SU-DHL-6 (cell line): ENCODE measurements at regions not wholly inside any gene's neighbourhood (a gene's known extent, or its start where the extent isn't known, plus 50 kb on each side); places are given as distances from the start of the nearest gene placed in this dataset.
"Not testable (repeated sequence)": the region's sequence is repeated elsewhere in the genome, so short reads cannot be mapped to it uniquely, and the experiment has no call there.

ENCODE experiments used
- H2AFZ ChIP-seq: fragments of 200-600 bp; sonication (generic); 2 replicates; pipeline ENCODE4 v1.6.1; 2014; ENCODE audit warnings: low read depth, mild to moderate bottlenecking, moderate library complexity, mixed read lengths, antibody characterized with exemption, low read length; ENCODE audit not compliant: severe bottlenecking
- H3F3A ChIP-seq: fragments of 200-600 bp; shearing (Covaris generic); 2 replicates; pipeline ENCODE4 v1.6.0; 2016; ENCODE audit warnings: antibody characterized with exemption, mild to moderate bottlenecking; ENCODE audit not compliant: insufficient read depth
- H3K27ac ChIP-seq: fragments of 200-600 bp; sonication (generic); 2 replicates; pipeline ENCODE4 v1.5.1; 2016; ENCODE audit warnings: low read depth, mild to moderate bottlenecking, low read length, moderate library complexity, mixed read lengths
- H3K27me3 ChIP-seq: fragments of 200-600 bp; sonication (generic), shearing (Covaris generic); 2 replicates; pipeline ENCODE4 v1.6.0; 2014; ENCODE audit warnings: mild to moderate bottlenecking, low read length
- H3K36me3 ChIP-seq: fragments of 200-600 bp; sonication (generic); 2 replicates; pipeline ENCODE4 v1.6.1; 2014; ENCODE audit warnings: mild to moderate bottlenecking, low read length, mixed read lengths
- H3K4me2 ChIP-seq: fragments of 300-600, 200-600 bp; shearing (Covaris generic), sonication (generic); 2 replicates; pipeline ENCODE4 v1.6.0; 2014; ENCODE audit warnings: low read length, low read depth, mild to moderate bottlenecking; ENCODE audit not compliant: poor library complexity, severe bottlenecking
- H3K4me3 ChIP-seq: fragments of 200-600 bp; sonication (generic); 2 replicates; pipeline ENCODE4 v1.5.1; 2014; ENCODE audit warnings: antibody characterized with exemption, low read length, mild to moderate bottlenecking, mixed read lengths; ENCODE audit not compliant: insufficient read depth, poor library complexity, severe bottlenecking
- H3K79me2 ChIP-seq: fragments of 200-600 bp; sonication (generic); 2 replicates; pipeline ENCODE4 v1.6.1; 2014; ENCODE audit warnings: mild to moderate bottlenecking, low read length, moderate library complexity; ENCODE audit not compliant: insufficient read depth
- H3K9ac ChIP-seq: fragments of 200-600 bp; sonication (generic); 2 replicates; pipeline ENCODE4 v1.7.0; 2014; ENCODE audit warnings: mild to moderate bottlenecking, low read length
- H3K9me2 ChIP-seq: fragments of 200-600 bp; sonication (generic); replicated peaks from 2 replicates; pipeline ENCODE4 v1.6.1; 2014; ENCODE audit warnings: low read length; ENCODE audit not compliant: insufficient read depth
- H3K9me3 ChIP-seq: fragments of 200-600 bp; sonication (generic); 2 replicates; pipeline ENCODE4 v1.6.1; 2014; ENCODE audit warnings: low read length, mixed read lengths; ENCODE audit not compliant: insufficient read depth
- H4K20me1 ChIP-seq: fragments of 200-600 bp; sonication (generic); 2 replicates; pipeline ENCODE4 v1.6.1; 2014; ENCODE audit warnings: low read depth, mild to moderate bottlenecking, antibody characterized with exemption, low read length, moderate library complexity, mixed read lengths

- H3K9me3 ChIP-seq, result not testable (repeated sequence)
- H2AFZ ChIP-seq, result peak overlapping the region; percentile 94
These were observed 131.1 kb upstream of the ALDH3B2 start for GRCh38 chr11:67805253-67806126.

GRCh38 chr11:67804435-67805252 is 130.2 kb upstream of the ALDH3B2 start:
- not testable (repeated sequence) for H3K79me2 ChIP-seq, H3K27me3 ChIP-seq, H3F3A ChIP-seq, H3K9me2 ChIP-seq, H3K27ac ChIP-seq, H3K9me3 ChIP-seq, H3K36me3 ChIP-seq, H4K20me1 ChIP-seq
- Histone ChIP-seq H2AFZ (peak overlapping the region; percentile 94), H3K9ac (peak overlapping the region; percentile 66), H3K4me3 (peak overlapping the region; percentile 69), H3K4me2 (peak overlapping the region; percentile 72)

More at GRCh38 chr11:67805253-67806126, 131.1 kb upstream of the ALDH3B2 start:
- H3K9me2 ChIP-seq, H4K20me1 ChIP-seq, H3K36me3 ChIP-seq, H3K79me2 ChIP-seq, H3F3A ChIP-seq, H3K27me3 ChIP-seq: not testable (repeated sequence)
- peak overlapping the region; percentile 55 for H3K27ac ChIP-seq
- peak overlapping the region; percentile 69 for H3K4me3 ChIP-seq
- peak overlapping the region; percentile 72 for H3K4me2 ChIP-seq
- H3K9ac ChIP-seq, result peak overlapping the region; percentile 66

GRCh38 chr11:67803519-67803918 is 129.1 kb upstream of the ALDH3B2 start:
- not testable (repeated sequence) for H3K9me3 ChIP-seq, H3K27me3 ChIP-seq, H2AFZ ChIP-seq, H4K20me1 ChIP-seq, H3K9ac ChIP-seq, H3K4me3 ChIP-seq, H3K79me2 ChIP-seq, H3F3A ChIP-seq, H3K36me3 ChIP-seq, H3K9me2 ChIP-seq, H3K27ac ChIP-seq, H3K4me2 ChIP-seq

- not testable (repeated sequence) for H3F3A ChIP-seq, H3K36me3 ChIP-seq, H3K9me2 ChIP-seq, H2AFZ ChIP-seq, H3K4me2 ChIP-seq, H3K4me3 ChIP-seq, H4K20me1 ChIP-seq, H3K9ac ChIP-seq, H3K79me2 ChIP-seq, H3K27me3 ChIP-seq, H3K9me3 ChIP-seq, H3K27ac ChIP-seq
These were observed 128.6 kb upstream of the ALDH3B2 start for GRCh38 chr11:67803055-67803454.

- H3K36me3 ChIP-seq, H3K4me2 ChIP-seq, H3K4me3 ChIP-seq, H3K27ac ChIP-seq, H3K9ac ChIP-seq, H2AFZ ChIP-seq, H4K20me1 ChIP-seq, H3K79me2 ChIP-seq, H3F3A ChIP-seq, H3K9me3 ChIP-seq, H3K9me2 ChIP-seq, H3K27me3 ChIP-seq: not testable (repeated sequence)
These were observed 128.2 kb upstream of the ALDH3B2 start for GRCh38 chr11:67802623-67803022.

GRCh38 chr11:67801397-67801796 is 127.0 kb upstream of the ALDH3B2 start:
- not testable (repeated sequence) for H4K20me1 ChIP-seq, H3K4me2 ChIP-seq, H3K9ac ChIP-seq

GRCh38 chr11:67800591-67800990 is 126.2 kb upstream of the ALDH3B2 start:
- H3K9me2 ChIP-seq, H3F3A ChIP-seq, H2AFZ ChIP-seq, H4K20me1 ChIP-seq, H3K4me3 ChIP-seq, H3K9ac ChIP-seq, H3K27me3 ChIP-seq, H3K9me3 ChIP-seq, H3K36me3 ChIP-seq, H3K79me2 ChIP-seq, H3K4me2 ChIP-seq, H3K27ac ChIP-seq: not testable (repeated sequence)

More at GRCh38 chr11:67801397-67801796, 127.0 kb upstream of the ALDH3B2 start:
- H3K79me2 ChIP-seq, H3K36me3 ChIP-seq, H3F3A ChIP-seq, H3K4me3 ChIP-seq, H2AFZ ChIP-seq, H3K27ac ChIP-seq, H3K9me3 ChIP-seq, H3K9me2 ChIP-seq, H3K27me3 ChIP-seq: not testable (repeated sequence)
